K562 (cell line): ENCODE measurements at regions not wholly inside any gene's neighbourhood (a gene's known extent, or its start where the extent isn't known, plus 50 kb on each side); places are given as distances from the start of the nearest gene placed in this dataset.
"Not testable (repeated sequence)": the region's sequence is repeated elsewhere in the genome, so short reads cannot be mapped to it uniquely, and the experiment has no call there.

Source experiments
- ATAC-seq: fragments of 200-7000 bp; cut with Tn5 transposase; 3 replicates; pipeline ENCODE4 v1.9.1; 2020; ENCODE audit warnings: moderate library complexity
- BruUV-seq: library from RNA; stranded (reverse); fragments of 400-500 nt; replicated peaks from 2 replicates; lab custom pipeline; 2021; lab: Mats Ljungman, UMichigan
- CTCF ChIA-PET: fragments of 300-600 bp; formaldehyde crosslinking; extraction: SDS; loops from one replicate; lab custom pipeline; 2021; ENCODE audit warnings: low intra/inter-chr PET ratio; lab: Yijun Ruan, JAX
- POLR2A ChIA-PET: fragments of 300-600, 350-650 bp; sonication (Branson Sonifier 250); formaldehyde crosslinking; extraction: SDS; loops from one replicate; lab custom pipeline; 2021; ENCODE audit warnings: antibody characterized with exemption, inconsistent platforms; lab: Yijun Ruan, JAX
- DNase-seq, 4 experiments: peaks; one replicate each; pipeline versions ENCODE4 v3.0.0 to v3.0.0-alpha.2; 2011 to 2018; ENCODE audit warnings: low spot score in 3 of 4, mixed read lengths in 3 of 4; ENCODE audit errors: extremely low read depth in 1 of 4
- FAIRE-seq: peaks from 2 replicates; lab custom pipeline; 2011; peaks lifted over from hg19 to GRCh38; lab: Jason Lieb, UNC
- H2AFZ ChIP-seq: 2 replicates; pipeline ENCODE4 v1.6.0; 2011; ENCODE audit warnings: low read depth, low read length, control low read depth, inconsistent platforms
- H3K27ac ChIP-seq: fragments of 200-600 bp; 3 replicates; pipeline ENCODE4 v1.8.0; 2011; ENCODE audit warnings: low read depth, mild to moderate bottlenecking, control low read depth, inconsistent platforms, low read length, moderate library complexity, mixed read lengths; ENCODE audit errors: extremely low read depth
- H3K27me3 ChIP-seq, 2 experiments: fragments of 300-600 bp in 1 of 2; 2 replicates in 1 of 2; 3 replicates in 1 of 2; pipeline versions ENCODE4 v1.6.0 to v1.8.0; 2011; ENCODE audit warnings: inconsistent platforms in 2 of 2, low read length in 2 of 2, mild to moderate bottlenecking in 1 of 2, mixed read lengths in 1 of 2, moderate library complexity in 1 of 2; ENCODE audit not compliant: control insufficient read depth in 2 of 2, insufficient read depth in 2 of 2
- H3K36me3 ChIP-seq: fragments of 300-600 bp; 3 replicates; pipeline ENCODE4 v1.8.0; 2011; ENCODE audit warnings: mild to moderate bottlenecking, low read length, inconsistent platforms; ENCODE audit not compliant: control insufficient read depth, insufficient read depth
- H3K4me1 ChIP-seq, 2 experiments: fragments of 200-600 bp in 1 of 2; replicated peaks in 1 of 2; 2 replicates in 1 of 2; 3 replicates in 1 of 2; pipeline versions ENCODE4 v1.5.1 to v1.8.0; 2011; ENCODE audit warnings: inconsistent platforms in 2 of 2, low read length in 2 of 2, mild to moderate bottlenecking in 1 of 2, mixed read lengths in 1 of 2, moderate library complexity in 1 of 2; ENCODE audit not compliant: control insufficient read depth in 2 of 2, insufficient read depth in 2 of 2
- H3K4me2 ChIP-seq: 2 replicates; pipeline ENCODE4 v1.6.1; 2011; ENCODE audit warnings: low read length, control low read depth, inconsistent platforms, mixed read lengths; ENCODE audit not compliant: insufficient read depth
- H3K4me3 ChIP-seq: fragments of 200-600 bp; sonication (generic), shearing (Covaris generic); 2 replicates; pipeline ENCODE4 v1.5.1; 2016; ENCODE audit warnings: control low read depth, inconsistent platforms
- H3K79me2 ChIP-seq: fragments of 200-600 bp; 3 replicates; pipeline ENCODE4 v1.8.0; 2011; ENCODE audit warnings: low read length, inconsistent platforms; ENCODE audit not compliant: control insufficient read depth, insufficient read depth
- H3K9ac ChIP-seq, 2 experiments: 2 replicates each; pipeline versions ENCODE4 v1.6.0 to v1.6.1; 2011; ENCODE audit warnings: low read depth in 2 of 2, low read length in 2 of 2, control low read depth in 1 of 2, inconsistent platforms in 1 of 2, mild to moderate bottlenecking in 1 of 2, mixed read lengths in 1 of 2; ENCODE audit not compliant: insufficient read depth in 1 of 2
- H3K9me1 ChIP-seq: one replicate; pipeline ENCODE4 v1.6.0; 2011; ENCODE audit warnings: inconsistent platforms, mild to moderate bottlenecking, low read length, moderate library complexity; ENCODE audit not compliant: control insufficient read depth, insufficient read depth
- H3K9me3 ChIP-seq: replicated peaks from 2 replicates; pipeline ENCODE4 v1.5.1; 2011; ENCODE audit warnings: low read depth, low read length, inconsistent platforms; ENCODE audit not compliant: control insufficient read depth, insufficient read depth
- H4K20me1 ChIP-seq: replicated peaks from 2 replicates; pipeline ENCODE4 v1.6.1; 2011; ENCODE audit warnings: low read length, inconsistent platforms, mixed read lengths; ENCODE audit not compliant: control insufficient read depth, insufficient read depth
- WGBS: fragments of 100-300 bp; shearing (Covaris generic); methylation state at CpG from one replicate; pipeline ENCODE4 v1.1.6; 2016; ENCODE audit warnings: low coverage, mixed read lengths; ENCODE audit not compliant: insufficient coverage; ENCODE audit errors: missing lambda C conversion rate; 5-methylcytosine and 5-hydroxymethylcytosine counted together
- in situ Hi-C: fragments of 300-500 bp; cut with MboI; formaldehyde crosslinking; loops from 4 replicates; pipeline ENCODE4 v1.15.0; 2018; ENCODE audit warnings: inconsistent platforms, mixed read lengths
- intact Hi-C: fragments of 100-400 bp; cut with micrococcal nuclease; formaldehyde crosslinking; loops from 2 replicates; pipeline ENCODE4 v1.14.2; 2022

DNA sequence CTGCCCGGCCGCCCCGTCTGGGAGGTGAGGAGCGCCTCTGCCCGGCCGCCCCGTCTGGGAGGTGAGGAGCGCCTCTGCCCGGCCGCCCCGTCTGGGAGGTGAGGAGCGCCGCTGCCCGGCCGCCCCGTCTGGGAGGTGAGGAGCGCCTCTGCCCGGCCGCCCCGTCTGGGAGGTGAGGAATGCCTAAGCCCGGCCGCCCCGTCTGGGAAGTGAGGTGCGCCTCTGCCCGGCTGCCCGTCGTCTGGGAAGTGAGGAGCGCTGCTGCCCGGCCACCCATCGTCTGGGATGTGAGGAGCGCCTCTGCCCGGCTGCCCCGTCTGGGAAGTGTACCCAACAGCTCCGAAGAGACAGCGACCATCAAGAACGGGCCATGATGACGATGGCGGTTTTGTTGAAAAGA lies 136.6 kb upstream of the PROKR2 start:
- in situ Hi-C loops, ATAC-seq, BruUV-seq, H3K4me2 ChIP-seq, H3K4me3 ChIP-seq, POLR2A ChIA-PET, FAIRE-seq, CTCF ChIA-PET, H3K27me3 ChIP-seq, H3K36me3 ChIP-seq, intact Hi-C loops, DNase-seq, H4K20me1 ChIP-seq, H2AFZ ChIP-seq, H3K27ac ChIP-seq, H3K9me1 ChIP-seq, H3K79me2 ChIP-seq, H3K4me1 ChIP-seq, H3K9ac ChIP-seq, H3K9me3 ChIP-seq: not testable (repeated sequence)
- WGBS = 59% methylated on average over 13 of the region's 38 CpGs

DNA sequence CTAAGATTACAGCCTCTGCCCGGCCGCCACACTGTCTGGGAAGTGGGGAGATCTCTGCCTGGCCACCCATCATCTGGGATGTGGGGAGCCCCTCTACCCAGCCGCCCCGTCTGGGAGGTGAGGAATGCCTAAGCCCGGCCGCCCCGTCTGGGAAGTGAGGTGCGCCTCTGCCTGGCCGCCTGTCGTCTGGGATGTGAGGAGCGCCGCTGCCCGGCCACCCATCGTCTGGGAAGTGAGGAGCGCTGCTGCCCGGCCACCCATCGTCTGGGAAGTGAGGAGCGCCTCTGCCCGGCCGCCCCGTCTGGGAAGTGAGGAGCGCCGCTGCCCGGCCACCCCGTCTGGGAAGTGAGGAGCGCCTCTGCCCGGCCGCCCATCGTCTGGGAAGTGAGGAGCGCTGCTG lies 135.9 kb upstream of the PROKR2 start:
- 30% methylated on average over 8 of the region's 30 CpGs for WGBS
- H3K9ac ChIP-seq, ATAC-seq, H4K20me1 ChIP-seq, POLR2A ChIA-PET, in situ Hi-C loops, CTCF ChIA-PET, H3K79me2 ChIP-seq, intact Hi-C loops, H3K4me2 ChIP-seq, H3K4me1 ChIP-seq, H3K4me3 ChIP-seq, BruUV-seq, H3K27ac ChIP-seq, H3K9me3 ChIP-seq, H3K27me3 ChIP-seq, DNase-seq, H3K36me3 ChIP-seq, H3K9me1 ChIP-seq, FAIRE-seq, H2AFZ ChIP-seq: not testable (repeated sequence)

DNA sequence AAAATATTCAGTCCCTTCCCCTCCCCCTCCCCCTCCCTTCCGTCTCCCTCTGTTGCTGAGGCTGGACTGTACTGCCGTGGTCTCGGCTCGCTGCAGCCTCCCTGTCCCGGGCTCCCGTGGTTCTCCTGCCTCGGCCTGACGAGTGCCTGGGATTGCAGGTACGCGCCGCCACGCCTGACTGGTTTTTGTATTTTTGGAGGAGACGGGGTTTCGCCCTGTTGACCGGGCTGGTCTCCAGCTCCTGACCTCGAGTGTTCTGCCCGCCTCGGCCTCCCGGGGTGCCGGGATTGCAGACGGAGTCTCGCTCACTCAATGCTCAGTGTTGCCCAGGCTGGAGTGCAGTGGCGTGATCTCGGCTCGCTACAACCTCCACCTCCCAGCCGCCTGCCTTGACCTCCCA lies 135.5 kb upstream of the PROKR2 start:
- H3K36me3 ChIP-seq, H3K9me1 ChIP-seq, H3K27ac ChIP-seq, BruUV-seq, H3K9me3 ChIP-seq, H3K9ac ChIP-seq, ATAC-seq, H3K4me2 ChIP-seq, H2AFZ ChIP-seq, in situ Hi-C loops, H3K4me3 ChIP-seq, CTCF ChIA-PET, DNase-seq, FAIRE-seq, H3K27me3 ChIP-seq, intact Hi-C loops, H3K79me2 ChIP-seq, H4K20me1 ChIP-seq, H3K4me1 ChIP-seq, POLR2A ChIA-PET: not testable (repeated sequence)
- WGBS = 53% methylated on average over 7 of the region's 26 CpGs
